ENCODE measurements at regions not wholly inside any gene's neighbourhood (a gene's known extent, or its start where the extent isn't known, plus 50 kb on each side); places are given as distances from the start of the nearest gene placed in this dataset.

GRCh38 chr18:57909620-57910019, 106.5 kb upstream of the ATP8B1 start:
- no peaks in the 10 kb centered on the region for H3K79me2 ChIP-seq (ENCODE audit: insufficient read depth, low read length)
- no peaks in the 10 kb centered on the region for H3K36me3 ChIP-seq (ENCODE audit: low read length)
- no peak overlapping the region for H2AFZ ChIP-seq (ENCODE audit: low read depth, low read length, severe bottlenecking)
- TF ChIP-seq CTCF (IDR thresholded peaks at IDR 0.05; ENCODE audit: insufficient read depth, low read length, poor library complexity, severe bottlenecking) (no peak), EZH2phosphoT487 (conservative IDR thresholded peaks at IDR 0.05; ENCODE audit: low read length) (no peak)
- H4K20me1 ChIP-seq (ENCODE audit: low read depth, low read length), result no peaks in the 10 kb centered on the region
- H3K9ac ChIP-seq (ENCODE audit: low read length), result no peak overlapping the region
- H3K4me3 ChIP-seq (ENCODE audit: insufficient read depth, low read length, poor library complexity, severe bottlenecking), result no peak overlapping the region
- H3K4me2 ChIP-seq (ENCODE audit: low read depth, low read length, poor library complexity, severe bottlenecking), result no peak overlapping the region
- H3K9me2 ChIP-seq (replicated peaks; ENCODE audit: insufficient read depth, low read length), result no peaks in the 10 kb centered on the region
- H3F3A ChIP-seq (ENCODE audit: insufficient read depth), result no peaks in the 10 kb centered on the region
- no peaks in the 10 kb centered on the region for H3K9me3 ChIP-seq (ENCODE audit: insufficient read depth, low read length)
- no peaks in the 10 kb centered on the region for H3K27me3 ChIP-seq (ENCODE audit: low read length)
- no peak overlapping the region for H3K27ac ChIP-seq (ENCODE audit: low read depth, low read length)

GRCh38 chr18:57908092-57908491, 105.0 kb upstream of the ATP8B1 start:
- H3K36me3 ChIP-seq (ENCODE audit: low read length), result no peaks in the 10 kb centered on the region
- no peaks in the 10 kb centered on the region for H3K9me3 ChIP-seq (ENCODE audit: insufficient read depth, low read length)
- H3F3A ChIP-seq (ENCODE audit: insufficient read depth), result no peaks in the 10 kb centered on the region
- H3K27ac ChIP-seq (ENCODE audit: low read depth, low read length), result no peak overlapping the region
- no peak overlapping the region for H3K4me3 ChIP-seq (ENCODE audit: insufficient read depth, low read length, poor library complexity, severe bottlenecking)
- TF ChIP-seq EZH2phosphoT487 (conservative IDR thresholded peaks at IDR 0.05; ENCODE audit: low read length) (no peak), CTCF (IDR thresholded peaks at IDR 0.05; ENCODE audit: insufficient read depth, low read length, poor library complexity, severe bottlenecking) (no peak)
- no peaks in the 10 kb centered on the region for H3K9me2 ChIP-seq (replicated peaks; ENCODE audit: insufficient read depth, low read length)
- H3K4me2 ChIP-seq (ENCODE audit: low read depth, low read length, poor library complexity, severe bottlenecking), result no peak overlapping the region
- no peak overlapping the region for H3K9ac ChIP-seq (ENCODE audit: low read length)
- H3K79me2 ChIP-seq (ENCODE audit: insufficient read depth, low read length), result no peaks in the 10 kb centered on the region
- H4K20me1 ChIP-seq (ENCODE audit: low read depth, low read length), result no peaks in the 10 kb centered on the region
- no peaks in the 10 kb centered on the region for H3K27me3 ChIP-seq (ENCODE audit: low read length)
- H2AFZ ChIP-seq (ENCODE audit: low read depth, low read length, severe bottlenecking), result no peak overlapping the region

- Histone ChIP-seq H3K27ac (ENCODE audit: low read depth, low read length) (no peak overlapping the region), H3F3A (ENCODE audit: insufficient read depth) (no peaks in the 10 kb centered on the region), H3K9me2 (replicated peaks; ENCODE audit: insufficient read depth, low read length) (no peaks in the 10 kb centered on the region), H3K4me3 (ENCODE audit: insufficient read depth, low read length, poor library complexity, severe bottlenecking) (no peak overlapping the region), H2AFZ (ENCODE audit: low read depth, low read length, severe bottlenecking) (no peak overlapping the region), H3K27me3 (ENCODE audit: low read length) (no peaks in the 10 kb centered on the region), H3K36me3 (ENCODE audit: low read length) (no peaks in the 10 kb centered on the region), H3K9ac (ENCODE audit: low read length) (no peak overlapping the region), H4K20me1 (ENCODE audit: low read depth, low read length) (no peaks in the 10 kb centered on the region), H3K79me2 (ENCODE audit: insufficient read depth, low read length) (no peaks in the 10 kb centered on the region), H3K9me3 (ENCODE audit: insufficient read depth, low read length) (no peaks in the 10 kb centered on the region), H3K4me2 (ENCODE audit: low read depth, low read length, poor library complexity, severe bottlenecking) (no peak overlapping the region)
- TF ChIP-seq CTCF (IDR thresholded peaks at IDR 0.05; ENCODE audit: insufficient read depth, low read length, poor library complexity, severe bottlenecking) (no peak), EZH2phosphoT487 (conservative IDR thresholded peaks at IDR 0.05; ENCODE audit: low read length) (no peak)
Observed at GRCh38 chr18:57907550-57907949, 104.4 kb upstream of the ATP8B1 start.
